GM18951 (cell line): ENCODE measurements at regions not wholly inside any gene's neighbourhood (a gene's known extent, or its start where the extent isn't known, plus 50 kb on each side); places are given as distances from the start of the nearest gene placed in this dataset.
"Not testable (repeated sequence)": the region's sequence is repeated elsewhere in the genome, so short reads cannot be mapped to it uniquely, and the experiment has no call there.

Experiments used
- POLR2A ChIP-seq: IDR thresholded peaks from 4 replicates; pipeline ENCODE4 v1.6.1; 2011; ENCODE audit warnings: mild to moderate bottlenecking; ENCODE audit not compliant: insufficient read length, insufficient read depth; ENCODE audit errors: extremely low read depth
- in situ Hi-C: fragments of 300-500 bp; cut with MboI; formaldehyde crosslinking; loops from one replicate; pipeline ENCODE4 v1.12.0; 2022; ENCODE audit warnings: low sequenced_read_pairs, mixed read lengths, inconsistent platforms; ENCODE audit not compliant: unreplicated experiment

DNA sequence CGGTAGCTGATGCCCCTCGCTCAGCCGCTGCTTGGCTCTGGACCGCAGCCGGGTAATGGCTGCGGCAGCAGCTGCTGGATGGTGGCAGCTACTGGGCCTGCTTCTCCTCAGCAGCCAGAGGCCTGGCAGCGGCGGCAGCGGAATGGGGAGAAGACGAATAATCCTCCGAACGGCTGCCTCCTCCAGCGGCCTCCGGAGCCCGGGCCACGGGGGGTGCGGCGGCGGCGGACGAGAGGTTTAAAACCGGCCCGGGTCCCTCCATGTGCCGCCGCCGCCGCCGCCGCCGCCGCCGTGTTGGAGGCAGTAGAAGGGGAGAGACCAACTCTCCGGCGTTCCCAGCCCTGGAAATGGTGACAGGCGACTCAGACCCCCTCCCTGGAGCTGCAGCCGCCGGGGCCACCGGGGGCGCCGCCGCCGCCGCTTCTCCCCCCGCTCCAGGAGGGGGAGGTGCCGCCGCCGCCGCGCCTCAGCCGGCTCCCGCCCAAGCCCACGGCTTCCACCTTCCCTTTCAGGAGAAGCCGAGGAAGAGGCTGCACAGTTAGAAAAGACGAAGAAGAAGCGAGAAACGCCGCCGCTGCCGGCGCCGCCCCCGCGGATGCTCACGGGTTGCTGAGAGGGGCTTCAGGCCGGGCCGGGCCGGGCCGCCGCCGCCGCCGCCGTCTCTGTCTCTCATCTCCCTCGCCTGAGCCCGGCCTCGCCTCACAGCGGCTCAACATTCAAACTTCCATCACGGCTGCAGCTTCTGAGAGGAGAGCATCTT is 118.4 kb upstream of the PRSS3 start:
- in situ Hi-C loops = no loop called here
- TF ChIP-seq POLR2A = no peak

GRCh38 chr9:33677506-33677809 is 117.9 kb upstream of the PRSS3 start:
- TF ChIP-seq POLR2A = no peak
- in situ Hi-C loops = no loop called here

DNA sequence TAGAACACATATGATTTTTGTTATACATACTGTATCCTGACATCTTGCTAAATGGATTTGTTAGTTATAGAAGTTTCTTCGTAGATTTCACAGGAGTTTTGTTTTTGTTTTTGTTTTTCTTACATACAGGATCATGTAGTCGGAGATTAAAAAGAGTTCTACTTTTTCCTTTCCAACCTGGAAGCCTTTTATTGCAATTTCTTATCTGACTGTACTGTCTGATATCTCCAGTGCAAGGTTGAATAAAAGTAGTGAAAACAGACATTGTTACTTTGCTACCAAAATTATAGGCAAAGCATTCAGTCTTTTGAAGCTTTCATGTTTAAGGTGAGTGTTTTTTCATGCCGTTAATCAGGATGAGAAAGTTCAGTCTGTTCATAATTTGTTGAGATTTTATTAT is 117.4 kb upstream of the PRSS3 start:
- in situ Hi-C loops = no loop called here
- no peak for TF ChIP-seq POLR2A

- in situ Hi-C loops = no loop called here
- TF ChIP-seq POLR2A = no peak
Observed at GRCh38 chr9:33682551-33682950, 112.8 kb upstream of the PRSS3 start.

GRCh38 chr9:33684831-33685230 is 110.5 kb upstream of the PRSS3 start:
- in situ Hi-C loops = no loop called here
- TF ChIP-seq POLR2A = no peak

- TF ChIP-seq POLR2A = no peak
- in situ Hi-C loops = no loop called here
Observed at GRCh38 chr9:33686942-33687341, 108.4 kb upstream of the PRSS3 start.

GRCh38 chr9:33687779-33688178 is 107.6 kb upstream of the PRSS3 start:
- in situ Hi-C loops = no loop called here
- no peak for TF ChIP-seq POLR2A

- in situ Hi-C loops = no loop called here
- TF ChIP-seq POLR2A = no peak
Observed at GRCh38 chr9:33690143-33690933, 105.0 kb upstream of the PRSS3 start.

GRCh38 chr9:33695299-33695698 is 100.1 kb upstream of the PRSS3 start:
- in situ Hi-C loops = no loop called here

GRCh38 chr9:33695856-33696255 is 99.5 kb upstream of the PRSS3 start:
- TF ChIP-seq POLR2A = no peak
- in situ Hi-C loops = no loop called here

More at GRCh38 chr9:33695299-33695698, 100.1 kb upstream of the PRSS3 start:
- no peak for TF ChIP-seq POLR2A

DNA sequence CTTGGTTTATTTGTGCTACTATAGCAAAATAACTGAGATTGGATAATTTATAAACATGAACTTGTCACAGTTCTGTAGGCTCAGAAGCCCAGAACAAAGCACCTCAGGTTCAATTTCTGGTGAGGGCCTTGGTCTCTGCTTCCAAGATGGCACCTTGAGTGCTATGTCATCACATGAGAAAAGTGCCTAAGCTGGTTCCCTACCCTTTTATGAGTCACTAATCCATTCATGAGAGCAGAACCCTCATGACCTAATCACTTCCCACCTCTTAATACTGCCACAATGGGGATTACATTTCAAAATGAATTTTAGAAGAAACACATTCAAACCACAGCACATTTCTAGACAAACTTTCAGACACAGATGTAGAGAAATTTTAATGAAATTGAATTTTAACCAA is 98.2 kb upstream of the PRSS3 start:
- TF ChIP-seq POLR2A = no peak
- in situ Hi-C loops = no loop called here

GRCh38 chr9:33698267-33698666 is 97.1 kb upstream of the PRSS3 start:
- in situ Hi-C loops = no loop called here
- TF ChIP-seq POLR2A = no peak

DNA sequence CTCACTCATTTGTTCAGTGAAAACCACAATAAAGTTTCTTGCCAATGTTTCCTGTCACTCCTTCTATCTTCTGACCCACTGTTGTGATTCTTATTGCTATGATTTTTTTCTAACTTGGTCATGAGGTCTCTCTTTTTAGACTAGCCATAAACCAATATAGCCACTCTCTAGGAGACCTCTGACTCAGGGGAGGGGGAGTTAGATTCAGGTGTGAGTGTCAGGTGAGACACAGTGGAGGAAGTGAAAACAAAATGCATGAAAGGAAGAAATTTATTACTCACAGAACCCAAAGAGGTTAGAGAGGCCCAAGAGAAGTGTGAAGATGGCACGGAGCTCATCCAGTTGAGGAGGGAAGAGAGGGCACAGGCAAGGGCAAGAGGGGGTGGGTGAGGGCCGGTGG is 94.4 kb upstream of the PRSS3 start:
- in situ Hi-C loops = not testable (repeated sequence)

DNA sequence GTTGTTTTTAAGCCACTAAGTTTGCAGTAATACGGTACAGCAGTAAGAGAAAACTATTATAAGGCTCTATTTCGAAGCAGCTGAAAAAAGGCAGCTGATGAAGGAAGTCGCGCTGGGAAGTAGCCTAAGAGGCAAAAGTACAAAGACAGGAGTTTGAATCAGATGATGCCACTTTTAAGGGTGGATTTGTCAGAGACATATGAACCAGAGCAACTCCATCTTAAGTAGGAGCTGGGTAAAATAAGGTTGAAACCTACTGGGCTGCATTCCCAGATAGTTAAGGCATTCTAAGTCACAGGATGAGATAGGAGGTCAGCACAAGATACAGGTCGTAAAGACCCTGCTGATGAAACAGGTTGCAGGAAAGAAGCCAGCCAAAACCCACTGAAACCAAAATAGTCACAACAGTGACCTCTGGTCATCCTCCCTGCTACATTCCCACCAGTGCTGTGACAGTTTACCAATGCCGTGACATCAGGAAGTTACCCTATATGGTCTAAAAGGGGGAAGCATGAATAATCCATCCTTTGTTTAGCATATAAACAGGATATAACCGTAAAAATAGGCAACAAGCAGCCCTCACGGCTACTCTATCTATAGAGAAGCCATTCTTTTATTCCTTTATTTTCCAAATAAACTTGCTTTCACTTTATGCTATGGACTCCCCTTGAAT is 91.8 kb upstream of the PRSS3 start:
- in situ Hi-C loops = no loop called here

GRCh38 chr9:33705440-33705839 is 89.9 kb upstream of the PRSS3 start:
- in situ Hi-C loops = not testable (repeated sequence)

More for the DNA sequence above, 91.8 kb upstream of the PRSS3 start:
- no peak for TF ChIP-seq POLR2A
